ENCODE measurements at regions not wholly inside any gene's neighbourhood (a gene's known extent, or its start where the extent isn't known, plus 50 kb on each side); places are given as distances from the start of the nearest gene placed in this dataset.

DNA sequence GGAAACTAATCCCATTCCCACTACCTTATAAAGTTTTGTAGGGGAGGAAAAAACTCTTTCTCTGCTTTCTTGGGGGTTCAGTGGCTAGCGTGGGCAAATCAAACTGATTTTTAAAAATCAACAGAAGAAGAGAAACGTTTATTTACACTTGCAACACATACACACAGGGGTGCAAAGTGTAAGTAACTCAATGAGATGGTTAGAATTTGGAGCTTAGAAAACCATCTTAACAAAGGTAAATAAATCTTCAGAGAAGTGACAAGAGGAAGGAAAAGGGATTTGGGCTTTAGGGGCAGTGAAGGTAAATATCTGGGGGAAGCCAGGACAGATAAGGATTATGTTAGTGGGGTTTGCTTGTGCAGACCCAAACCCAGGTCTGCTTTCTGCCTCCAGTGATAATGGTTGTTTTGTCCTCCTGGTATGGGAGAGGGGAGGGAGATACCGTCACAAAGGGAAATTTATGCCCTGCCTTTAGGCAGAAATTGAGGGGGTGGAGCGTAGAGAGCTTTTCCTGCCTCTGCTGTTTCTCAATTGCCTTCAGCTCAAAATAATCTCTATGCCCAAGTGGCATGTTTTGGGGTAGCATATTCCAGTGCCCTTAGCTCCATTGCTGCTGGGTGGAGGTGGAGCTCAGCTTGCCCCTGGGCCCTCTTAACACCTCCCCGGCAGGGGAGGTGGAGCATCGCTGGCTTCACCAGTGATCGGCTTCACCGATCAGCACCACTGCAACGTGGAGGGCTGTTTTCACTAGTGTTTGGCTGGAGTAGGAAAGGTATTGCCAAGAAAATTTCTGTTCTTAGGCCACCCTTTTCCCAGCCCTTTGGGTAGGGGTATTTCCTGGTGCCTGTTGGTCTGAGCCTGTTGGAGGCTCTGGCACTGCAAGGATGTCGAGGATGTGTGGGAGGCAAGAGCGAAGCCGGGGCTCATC, 92.2 kb downstream of the TEX51 start:
- no peak for DNase-seq

DNA sequence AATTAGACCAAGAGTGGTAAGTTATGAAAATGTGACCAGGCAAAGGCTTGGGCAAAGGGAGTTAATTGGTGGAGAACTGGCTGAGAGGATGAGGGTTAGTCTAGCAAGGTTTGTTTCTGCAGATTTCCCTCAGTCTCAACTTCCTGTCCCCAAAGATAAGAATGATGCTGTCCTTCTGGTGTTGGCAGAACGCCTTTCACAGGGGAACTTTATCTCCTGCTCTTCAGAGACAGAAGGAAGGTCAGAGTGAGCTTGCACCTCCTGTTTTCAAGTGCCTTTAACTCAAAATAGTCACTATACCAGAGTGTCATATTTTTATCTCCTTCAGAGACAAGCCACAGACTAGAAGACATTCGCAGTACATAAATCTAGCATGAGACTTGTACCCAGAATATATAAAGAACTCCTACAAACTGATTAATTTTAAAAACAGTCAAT, 95.7 kb downstream of the TEX51 start:
- no peak for DNase-seq

DNA sequence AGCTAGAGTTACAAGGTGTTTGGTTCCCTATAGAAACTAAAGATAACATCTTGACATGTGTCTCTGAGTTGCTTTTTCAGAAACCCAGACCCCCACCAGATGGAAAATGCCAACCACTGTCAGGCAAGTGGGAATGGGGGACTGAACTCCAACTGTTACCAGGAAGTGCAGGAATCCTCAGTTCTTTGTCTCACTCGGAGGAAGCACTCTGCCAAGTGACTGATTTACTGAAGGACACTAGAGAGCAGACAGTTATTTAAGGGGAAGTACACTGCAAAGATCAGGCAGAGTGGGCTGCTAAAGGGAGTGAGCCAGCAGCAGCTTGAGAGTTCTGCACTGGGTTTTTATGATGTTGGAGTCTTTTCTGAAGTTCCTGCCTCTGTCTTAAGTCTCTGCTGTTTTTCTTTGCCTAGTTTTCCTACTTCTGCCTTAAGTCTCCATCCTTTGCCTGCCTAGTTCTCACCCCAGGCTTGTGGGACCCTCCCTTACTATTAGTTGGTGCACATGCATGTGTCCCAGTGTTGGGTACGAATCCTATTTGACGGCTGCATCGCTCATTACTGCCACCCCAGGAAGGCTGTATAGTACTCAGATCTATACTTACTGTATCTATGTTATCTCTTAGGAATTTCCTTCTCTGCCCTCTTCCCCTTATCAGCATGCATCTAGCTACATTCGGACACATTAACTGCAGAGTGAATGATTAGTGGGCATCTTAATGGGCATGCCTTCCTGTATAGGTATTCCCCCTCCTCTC, 97.1 kb downstream of the TEX51 start:
- DNase-seq, result no peak

DNA sequence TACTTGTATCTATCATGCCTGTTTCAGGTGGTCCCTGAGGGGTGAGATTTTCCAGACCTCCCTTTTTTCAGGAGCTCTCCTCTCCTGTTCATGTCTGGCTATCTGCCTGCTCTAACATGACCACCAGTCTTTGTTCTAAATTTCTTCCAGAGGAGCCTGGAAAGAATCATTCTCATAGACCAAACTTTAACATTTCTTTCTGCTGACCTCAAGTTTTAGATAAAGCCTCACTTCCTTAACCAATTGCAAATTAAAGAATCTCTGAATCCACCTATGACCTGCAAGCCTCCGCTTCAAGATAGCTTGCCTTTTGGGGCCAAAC, 97.6 kb downstream of the TEX51 start:
- DNase-seq, result no peak

All from left hindlimb (tissue), 1 donor.